WERI-Rb-1 (cell line): ENCODE measurements at regions not wholly inside any gene's neighbourhood (a gene's known extent, or its start where the extent isn't known, plus 50 kb on each side); places are given as distances from the start of the nearest gene placed in this dataset.
A peak's percentile ranks its signal among the peaks of the same experiment; 100 is the strongest.

Experiments
- DNase-seq: peaks from one replicate; pipeline ENCODE4 v3.0.0-alpha.2; 2020
- H3K27ac ChIP-seq: fragments of 250-450 bp; sonication (Bioruptor Pico); 2 replicates; pipeline ENCODE4 v1.5.1; 2020; ENCODE audit warnings: mild to moderate bottlenecking, moderate library complexity
- H3K27me3 ChIP-seq: fragments of 250-450 bp; sonication (Bioruptor Pico); 2 replicates; pipeline ENCODE4 v1.5.1; 2021; ENCODE audit warnings: mild to moderate bottlenecking, low read depth, moderate library complexity; ENCODE audit not compliant: insufficient read depth, severe bottlenecking
- H3K36me3 ChIP-seq: fragments of 250-450 bp; sonication (Bioruptor Pico); 2 replicates; pipeline ENCODE4 v1.5.1; 2020; ENCODE audit warnings: mild to moderate bottlenecking, moderate library complexity
- H3K4me3 ChIP-seq: 2 replicates; pipeline ENCODE4 v1.5.1; 2011; ENCODE audit warnings: low read depth, mild to moderate bottlenecking, control low read depth, low read length
- H3K9me3 ChIP-seq: fragments of 250-450 bp; sonication (Bioruptor Pico); 2 replicates; pipeline ENCODE4 v1.5.1; 2021; ENCODE audit warnings: mild to moderate bottlenecking, moderate library complexity; ENCODE audit not compliant: severe bottlenecking
- TF ChIP-seq, protein P1 (sequence below): IDR thresholded peaks from 2 replicates; pipeline ENCODE4 v1.5.1; 2011; ENCODE audit warnings: low read depth, mild to moderate bottlenecking, control low read depth, inconsistent platforms, low read length

DNA sequence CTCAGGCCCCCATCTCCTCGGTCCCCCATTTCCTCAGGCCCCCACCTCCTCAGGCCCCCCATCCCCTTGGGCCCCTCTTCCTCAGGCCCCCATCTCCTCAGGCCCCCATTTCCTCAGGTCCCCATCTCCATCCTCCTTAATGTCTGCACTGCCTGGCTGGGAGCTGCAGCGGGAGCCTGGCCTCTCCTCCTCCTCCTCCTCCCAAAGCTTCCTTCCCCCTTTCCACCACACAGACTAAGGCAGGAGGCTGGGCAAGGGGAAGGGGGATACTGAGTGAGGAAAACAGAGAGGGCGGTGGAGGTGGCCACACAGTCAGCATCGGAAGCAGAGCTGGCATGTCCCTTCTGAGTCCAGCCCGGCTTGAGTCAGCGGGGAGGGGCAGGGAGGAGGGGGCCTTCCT lies 122.6 kb upstream of the RPS6KA2 start:
- H3K27ac ChIP-seq, result no peak overlapping the region

DNA sequence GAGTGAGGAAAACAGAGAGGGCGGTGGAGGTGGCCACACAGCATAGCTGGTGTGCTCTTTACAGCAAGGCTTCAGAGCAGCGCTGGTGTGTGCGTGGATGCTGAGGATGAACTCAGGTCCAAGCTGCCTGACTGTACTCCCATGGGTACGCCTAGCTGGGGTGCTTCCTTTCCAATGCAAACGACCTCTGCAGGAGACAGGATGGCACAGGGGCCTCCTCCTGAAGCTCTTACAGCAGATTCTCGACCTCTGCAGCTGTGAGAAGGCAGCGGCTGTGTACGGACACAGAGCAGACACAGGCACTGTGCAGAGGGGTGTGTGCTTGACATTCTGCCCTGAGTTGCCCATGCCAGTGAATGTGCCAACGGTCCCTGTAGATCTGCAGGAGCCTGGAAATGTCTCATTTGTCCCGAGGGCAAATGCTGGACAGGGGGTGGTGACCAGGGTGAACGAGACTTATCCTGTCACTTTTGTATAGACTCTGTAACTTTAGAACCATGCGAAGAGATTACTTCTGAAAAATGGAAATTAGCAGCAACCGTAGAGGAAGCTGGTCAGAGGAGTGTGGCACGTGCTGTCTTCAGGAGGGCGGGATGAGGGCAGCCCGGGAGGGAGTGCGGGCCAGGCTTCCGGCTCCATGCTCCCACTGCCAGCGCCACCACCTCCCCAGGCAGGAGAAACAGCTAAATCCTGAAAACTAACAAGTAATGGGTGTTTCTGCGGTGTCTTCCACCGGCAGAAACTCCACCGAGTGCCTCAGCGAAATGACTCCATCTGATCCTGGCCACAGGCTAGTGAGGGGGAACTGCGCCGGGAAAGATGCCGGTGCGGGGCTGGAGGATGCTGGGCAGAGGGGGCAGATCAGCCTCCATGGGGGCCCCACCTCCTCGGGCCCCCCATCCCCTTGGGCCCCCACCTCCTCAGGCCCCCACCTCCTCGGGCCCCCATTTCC lies 120.9 kb upstream of the RPS6KA2 start:
- no peak overlapping the region for H3K27ac ChIP-seq
- no peaks in the 10 kb centered on the region for H3K27me3 ChIP-seq
- no peaks in the 10 kb centered on the region for H3K36me3 ChIP-seq
- no peaks in the 10 kb centered on the region for H3K9me3 ChIP-seq
- TF ChIP-seq, protein P1, sequence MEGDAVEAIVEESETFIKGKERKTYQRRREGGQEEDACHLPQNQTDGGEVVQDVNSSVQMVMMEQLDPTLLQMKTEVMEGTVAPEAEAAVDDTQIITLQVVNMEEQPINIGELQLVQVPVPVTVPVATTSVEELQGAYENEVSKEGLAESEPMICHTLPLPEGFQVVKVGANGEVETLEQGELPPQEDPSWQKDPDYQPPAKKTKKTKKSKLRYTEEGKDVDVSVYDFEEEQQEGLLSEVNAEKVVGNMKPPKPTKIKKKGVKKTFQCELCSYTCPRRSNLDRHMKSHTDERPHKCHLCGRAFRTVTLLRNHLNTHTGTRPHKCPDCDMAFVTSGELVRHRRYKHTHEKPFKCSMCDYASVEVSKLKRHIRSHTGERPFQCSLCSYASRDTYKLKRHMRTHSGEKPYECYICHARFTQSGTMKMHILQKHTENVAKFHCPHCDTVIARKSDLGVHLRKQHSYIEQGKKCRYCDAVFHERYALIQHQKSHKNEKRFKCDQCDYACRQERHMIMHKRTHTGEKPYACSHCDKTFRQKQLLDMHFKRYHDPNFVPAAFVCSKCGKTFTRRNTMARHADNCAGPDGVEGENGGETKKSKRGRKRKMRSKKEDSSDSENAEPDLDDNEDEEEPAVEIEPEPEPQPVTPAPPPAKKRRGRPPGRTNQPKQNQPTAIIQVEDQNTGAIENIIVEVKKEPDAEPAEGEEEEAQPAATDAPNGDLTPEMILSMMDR, result no peak
- no peak overlapping the region for H3K4me3 ChIP-seq
- DNase-seq, result no peak

More for the DNA sequence above, 122.6 kb upstream of the RPS6KA2 start:
- no peaks in the 10 kb centered on the region for H3K9me3 ChIP-seq
- H3K36me3 ChIP-seq, result no peaks in the 10 kb centered on the region
- no peaks in the 10 kb centered on the region for H3K27me3 ChIP-seq
- TF ChIP-seq, protein P1, result no peak
- DNase-seq, result no peak
- H3K4me3 ChIP-seq, result no peak overlapping the region

DNA sequence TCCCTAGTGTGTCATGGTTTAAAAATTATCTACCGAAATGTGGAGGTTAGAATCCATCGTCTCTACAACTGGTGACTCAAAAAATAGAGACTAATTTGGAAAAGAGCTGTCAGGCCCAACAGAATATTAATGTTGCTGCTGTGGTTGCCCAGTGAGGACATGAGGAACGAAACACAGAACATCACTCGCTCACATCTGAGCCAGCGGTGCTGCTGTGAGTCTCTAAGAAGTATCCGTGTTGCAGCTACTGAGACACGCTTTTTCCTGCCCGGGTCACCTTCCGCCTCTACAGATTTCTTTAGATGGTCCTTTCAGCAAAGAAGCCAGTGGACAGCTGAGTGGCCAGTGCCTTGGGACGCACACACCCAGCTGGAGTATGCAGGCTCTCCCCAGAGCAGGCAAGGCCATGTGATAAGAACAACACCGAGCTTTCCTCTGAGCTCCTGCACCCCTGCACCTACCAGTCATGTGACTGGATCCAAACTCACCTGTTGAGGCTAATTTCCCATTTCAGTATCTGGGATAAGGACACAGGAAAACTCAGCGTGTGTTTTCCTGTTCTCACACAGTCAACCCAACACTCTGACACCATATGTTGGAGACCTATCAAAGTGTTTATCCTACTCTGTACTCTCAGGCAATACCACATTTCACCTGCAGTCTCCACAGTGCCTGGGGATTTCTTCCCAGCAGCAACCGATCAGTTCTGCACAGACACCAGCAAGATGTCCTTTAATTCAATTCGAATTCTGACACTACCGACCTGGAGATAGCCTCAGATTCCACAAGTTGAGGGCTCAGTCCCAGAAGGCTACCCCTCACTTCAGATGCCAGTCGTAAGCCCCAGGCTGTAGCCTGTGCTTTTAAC lies 119.0 kb upstream of the RPS6KA2 start:
- no peaks in the 10 kb centered on the region for H3K36me3 ChIP-seq
- H3K9me3 ChIP-seq, result no peaks in the 10 kb centered on the region
- no peaks in the 10 kb centered on the region for H3K27me3 ChIP-seq
- TF ChIP-seq, protein P1, result 0 out of 2 replicates have a peak, but pooled peaks have one; percentile 7
- H3K27ac ChIP-seq, result no peak overlapping the region
- no peak overlapping the region for H3K4me3 ChIP-seq
- no peak for DNase-seq

DNA sequence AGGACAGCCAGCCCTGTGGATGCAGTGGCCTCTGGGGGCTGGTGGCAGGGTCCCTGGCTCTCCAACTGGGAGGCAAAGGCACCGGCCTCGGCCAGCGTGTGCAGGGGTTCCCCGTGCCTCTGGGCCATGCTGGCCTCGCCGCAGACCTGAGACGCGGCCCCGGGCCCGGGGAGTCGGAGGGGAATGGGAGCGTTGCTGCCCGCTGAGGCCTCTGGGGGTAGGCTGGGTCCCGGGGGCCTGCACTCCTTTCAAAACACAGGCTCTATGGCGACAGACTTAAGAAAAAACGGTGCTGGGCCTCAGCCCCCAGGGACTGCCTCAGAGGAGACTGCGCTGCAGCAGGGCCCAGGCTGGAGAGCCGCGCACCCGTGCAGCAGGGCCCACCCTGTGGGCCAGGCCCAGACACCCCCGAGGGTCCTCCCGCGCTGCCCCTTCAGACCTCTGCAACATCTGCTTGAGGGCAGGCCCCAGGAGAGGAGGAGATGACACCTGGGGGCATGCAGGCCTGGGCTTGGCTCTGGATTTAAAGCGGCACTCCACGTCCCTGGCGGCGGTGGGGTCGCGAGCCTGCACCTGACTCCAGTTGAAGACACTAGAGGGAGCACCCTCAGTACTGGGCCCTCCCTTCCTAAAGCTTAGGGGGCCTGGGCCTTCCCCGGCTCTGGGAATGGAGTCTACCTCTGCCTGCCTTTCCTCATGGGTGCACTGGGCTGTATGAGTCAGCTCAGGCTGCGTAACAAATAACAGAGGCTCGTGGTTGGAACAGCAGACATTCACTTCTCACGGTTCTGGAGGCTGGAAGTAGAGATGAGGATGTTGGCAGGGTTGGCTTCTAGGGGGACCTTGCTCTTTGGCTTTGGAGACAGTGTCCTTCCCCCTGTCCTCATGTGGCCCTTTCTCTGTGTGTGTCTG lies 117.4 kb upstream of the RPS6KA2 start:
- Histone ChIP-seq H3K27me3 (no peaks in the 10 kb centered on the region), H3K4me3 (no peak overlapping the region), H3K9me3 (no peaks in the 10 kb centered on the region), H3K36me3 (no peaks in the 10 kb centered on the region), H3K27ac (no peak overlapping the region)
- TF ChIP-seq, protein P1, result peak; percentile 17; the same call in 1 of the 2 replicates
- DNase-seq, result no peak
